Activated CD4-positive, alpha-beta memory T cell treated with anti-CD3 and anti-CD28 coated beads, Interleukin-2, amount 10 ng/mL, durations not matched to agents 7 days and 5 days (primary cell): ENCODE measurements at regions not wholly inside any gene's neighbourhood (a gene's known extent, or its start where the extent isn't known, plus 50 kb on each side); places are given as distances from the start of the nearest gene placed in this dataset.
"Not testable (repeated sequence)": the region's sequence is repeated elsewhere in the genome, so short reads cannot be mapped to it uniquely, and the experiment has no call there.

ENCODE experiments used
- CTCF ChIA-PET: fragments of 350-600 bp; sonication (Branson Sonifier 250); formaldehyde crosslinking; loops from one replicate; lab custom pipeline; 2021; ENCODE audit warnings: antibody characterized with exemption, inconsistent platforms; lab: Charles Lee
- POLR2A ChIA-PET: fragments of 350-600 bp; sonication (Branson Sonifier 250); formaldehyde crosslinking; loops from one replicate; lab custom pipeline; 2021; ENCODE audit warnings: antibody characterized with exemption; lab: Charles Lee
- DNase-seq: peaks from one replicate; pipeline ENCODE4 v3.0.0-alpha.2; 2020
- H3K27ac Mint-ChIP-seq: one replicate; pipeline ENCODE4 v1.8.0; 2021; ENCODE audit warnings: mild to moderate bottlenecking, mixed read lengths
- H3K27me3 Mint-ChIP-seq: one replicate; pipeline ENCODE4 v1.8.0; 2021; ENCODE audit warnings: mixed read lengths
- H3K36me3 Mint-ChIP-seq: one replicate; pipeline ENCODE4 v1.8.0; 2021; ENCODE audit warnings: low read depth, mixed read lengths
- H3K4me1 Mint-ChIP-seq: one replicate; pipeline ENCODE4 v1.8.0; 2021; ENCODE audit warnings: mixed read lengths
- H3K4me3 Mint-ChIP-seq: one replicate; pipeline ENCODE4 v1.8.0; 2021; ENCODE audit warnings: mild to moderate bottlenecking, mixed read lengths
- H3K9me3 Mint-ChIP-seq: one replicate; pipeline ENCODE4 v1.8.0; 2021; ENCODE audit warnings: mixed read lengths

GRCh38 chr11:33986597-33987501, 64.7 kb upstream of the CAPRIN1 start:
- H3K4me1 Mint-ChIP-seq, DNase-seq, H3K36me3 Mint-ChIP-seq, H3K27me3 Mint-ChIP-seq, H3K27ac Mint-ChIP-seq, H3K9me3 Mint-ChIP-seq, H3K4me3 Mint-ChIP-seq: not testable (repeated sequence)
- ChIA-PET POLR2A (interaction anchor here (1.5 kb wide), 1 partner anchor 10 kb away, joined by 4 read pairs; no protein-coding TSS in a partner anchor), CTCF (interaction anchor here (0.8 to 2.6 kb wide), 12 partner anchors 12 to 481 kb away, joined by 3 to 26 read pairs (median 4); partner anchors contain the start of gene CAPRIN1)

- peaks cover 19% of the 10 kb centered on the region for H3K27me3 Mint-ChIP-seq
- no peaks in the 10 kb centered on the region for H3K4me1 Mint-ChIP-seq
- ChIA-PET POLR2A (no interaction called here), CTCF (interaction anchor here (0.7 kb wide), 1 partner anchor 12 kb away, joined by 3 read pairs; no protein-coding TSS in a partner anchor)
- no peak overlapping the region for H3K4me3 Mint-ChIP-seq
- DNase-seq: no peak
- H3K36me3 Mint-ChIP-seq: no peaks in the 10 kb centered on the region
- H3K27ac Mint-ChIP-seq: no peak overlapping the region
- no peaks in the 10 kb centered on the region for H3K9me3 Mint-ChIP-seq
These were observed 66.7 kb upstream of the CAPRIN1 start for GRCh38 chr11:33984682-33985389.

GRCh38 chr11:33982661-33983060, 68.9 kb upstream of the CAPRIN1 start:
- POLR2A ChIA-PET: no interaction called here
- no peaks in the 10 kb centered on the region for H3K4me1 Mint-ChIP-seq
- H3K9me3 Mint-ChIP-seq: no peaks in the 10 kb centered on the region
- no peaks in the 10 kb centered on the region for H3K36me3 Mint-ChIP-seq
- no peak overlapping the region for H3K4me3 Mint-ChIP-seq
- DNase-seq: no peak
- no peak overlapping the region for H3K27ac Mint-ChIP-seq
- H3K27me3 Mint-ChIP-seq: peaks cover 24% of the 10 kb centered on the region
- CTCF ChIA-PET: no interaction called here

GRCh38 chr11:33980897-33981296, 70.6 kb upstream of the CAPRIN1 start:
- ChIA-PET CTCF (no interaction called here), POLR2A (no interaction called here)
- no peaks in the 10 kb centered on the region for H3K4me1 Mint-ChIP-seq
- H3K27ac Mint-ChIP-seq: no peak overlapping the region
- no peaks in the 10 kb centered on the region for H3K9me3 Mint-ChIP-seq
- no peaks in the 10 kb centered on the region for H3K36me3 Mint-ChIP-seq
- H3K27me3 Mint-ChIP-seq: peaks cover 24% of the 10 kb centered on the region
- no peak for DNase-seq
- no peak overlapping the region for H3K4me3 Mint-ChIP-seq

GRCh38 chr11:33978376-33978775, 73.2 kb upstream of the CAPRIN1 start:
- ChIA-PET POLR2A (no interaction called here), CTCF (no interaction called here)
- Mint-ChIP-seq H3K9me3 (no peaks in the 10 kb centered on the region), H3K27me3 (peaks cover 27% of the 10 kb centered on the region), H3K36me3 (no peaks in the 10 kb centered on the region), H3K4me1 (no peaks in the 10 kb centered on the region), H3K4me3 (no peak overlapping the region), H3K27ac (no peak overlapping the region)
- DNase-seq: no peak

- Mint-ChIP-seq H3K36me3 (no peaks in the 10 kb centered on the region), H3K4me3 (no peak overlapping the region), H3K4me1 (no peaks in the 10 kb centered on the region), H3K27ac (no peak overlapping the region), H3K9me3 (no peaks in the 10 kb centered on the region), H3K27me3 (peaks cover 27% of the 10 kb centered on the region)
- no peak for DNase-seq
- ChIA-PET CTCF (no interaction called here), POLR2A (no interaction called here)
These were observed 73.9 kb upstream of the CAPRIN1 start for GRCh38 chr11:33977676-33978075.

GRCh38 chr11:33976495-33977199, 74.9 kb upstream of the CAPRIN1 start:
- no peaks in the 10 kb centered on the region for H3K36me3 Mint-ChIP-seq
- H3K4me1 Mint-ChIP-seq: no peaks in the 10 kb centered on the region
- H3K27me3 Mint-ChIP-seq: peaks cover 27% of the 10 kb centered on the region
- CTCF ChIA-PET: interaction anchor here (3.0 kb wide), 1 partner anchor 12 kb away, joined by 13 read pairs; no protein-coding TSS in a partner anchor
- no peaks in the 10 kb centered on the region for H3K9me3 Mint-ChIP-seq
- H3K27ac Mint-ChIP-seq: no peak overlapping the region
- DNase-seq: no peak
- no peak overlapping the region for H3K4me3 Mint-ChIP-seq
- POLR2A ChIA-PET: no interaction called here

- no peaks in the 10 kb centered on the region for H3K4me1 Mint-ChIP-seq
These were observed 76.7 kb upstream of the CAPRIN1 start for GRCh38 chr11:33974804-33975203.

GRCh38 chr11:33971530-33971929, 79.7 kb upstream of the LMO2 start:
- H3K27ac Mint-ChIP-seq, DNase-seq: not testable (repeated sequence)
- CTCF ChIA-PET: interaction anchor here (1.4 kb wide), 1 partner anchor 25 kb away, joined by 5 read pairs; no protein-coding TSS in a partner anchor

More at GRCh38 chr11:33974804-33975203, 76.7 kb upstream of the CAPRIN1 start:
- Mint-ChIP-seq H3K36me3 (no peaks in the 10 kb centered on the region), H3K9me3 (no peaks in the 10 kb centered on the region), H3K27ac (no peak overlapping the region), H3K4me3 (no peak overlapping the region), H3K27me3 (peaks cover 18% of the 10 kb centered on the region)
- no peak for DNase-seq
- ChIA-PET CTCF (interaction anchor here (3.0 kb wide), 1 partner anchor 13 kb away, joined by 13 read pairs; no protein-coding TSS in a partner anchor), POLR2A (no interaction called here)

GRCh38 chr11:33970984-33971466, 79.1 kb upstream of the LMO2 start:
- no peaks in the 10 kb centered on the region for H3K36me3 Mint-ChIP-seq
- no peaks in the 10 kb centered on the region for H3K4me1 Mint-ChIP-seq
- H3K27ac Mint-ChIP-seq: no peak overlapping the region
- no peak overlapping the region for H3K4me3 Mint-ChIP-seq
- peaks cover 20% of the 10 kb centered on the region for H3K27me3 Mint-ChIP-seq
- ChIA-PET CTCF (interaction anchor here (0.8 to 1.4 kb wide), 2 partner anchors 25 to 164 kb away, joined by 3 to 5 read pairs; no protein-coding TSS in a partner anchor), POLR2A (no interaction called here)
- no peaks in the 10 kb centered on the region for H3K9me3 Mint-ChIP-seq
- DNase-seq: no peak

More at GRCh38 chr11:33971530-33971929, 79.7 kb upstream of the LMO2 start:
- H3K27me3 Mint-ChIP-seq: peaks cover 20% of the 10 kb centered on the region
- POLR2A ChIA-PET, H3K9me3 Mint-ChIP-seq, H3K36me3 Mint-ChIP-seq, H3K4me1 Mint-ChIP-seq, H3K4me3 Mint-ChIP-seq: not testable (repeated sequence)

GRCh38 chr11:33967451-33967850, 75.6 kb upstream of the LMO2 start:
- H3K9me3 Mint-ChIP-seq: no peaks in the 10 kb centered on the region
- no peak overlapping the region for H3K27ac Mint-ChIP-seq
- ChIA-PET CTCF (no interaction called here), POLR2A (no interaction called here)
- H3K4me1 Mint-ChIP-seq: no peaks in the 10 kb centered on the region
- H3K36me3 Mint-ChIP-seq: no peaks in the 10 kb centered on the region
- H3K27me3 Mint-ChIP-seq: peaks cover 26% of the 10 kb centered on the region
- no peak for DNase-seq
- no peak overlapping the region for H3K4me3 Mint-ChIP-seq

- POLR2A ChIA-PET: no interaction called here
- no peak for DNase-seq
These were observed 73.2 kb upstream of the LMO2 start for GRCh38 chr11:33965032-33965431.

More at GRCh38 chr11:33965032-33965431, 73.2 kb upstream of the LMO2 start:
- no peaks in the 10 kb centered on the region for H3K36me3 Mint-ChIP-seq
- no peak overlapping the region for H3K4me3 Mint-ChIP-seq
- CTCF ChIA-PET: no interaction called here
- H3K4me1 Mint-ChIP-seq: no peaks in the 10 kb centered on the region
- H3K27me3 Mint-ChIP-seq: peaks cover 28% of the 10 kb centered on the region
- H3K9me3 Mint-ChIP-seq: no peaks in the 10 kb centered on the region
- H3K27ac Mint-ChIP-seq: no peak overlapping the region
